ENCODE measurements at regions not wholly inside any gene's neighbourhood (a gene's known extent, or its start where the extent isn't known, plus 50 kb on each side); places are given as distances from the start of the nearest gene placed in this dataset.

DNA sequence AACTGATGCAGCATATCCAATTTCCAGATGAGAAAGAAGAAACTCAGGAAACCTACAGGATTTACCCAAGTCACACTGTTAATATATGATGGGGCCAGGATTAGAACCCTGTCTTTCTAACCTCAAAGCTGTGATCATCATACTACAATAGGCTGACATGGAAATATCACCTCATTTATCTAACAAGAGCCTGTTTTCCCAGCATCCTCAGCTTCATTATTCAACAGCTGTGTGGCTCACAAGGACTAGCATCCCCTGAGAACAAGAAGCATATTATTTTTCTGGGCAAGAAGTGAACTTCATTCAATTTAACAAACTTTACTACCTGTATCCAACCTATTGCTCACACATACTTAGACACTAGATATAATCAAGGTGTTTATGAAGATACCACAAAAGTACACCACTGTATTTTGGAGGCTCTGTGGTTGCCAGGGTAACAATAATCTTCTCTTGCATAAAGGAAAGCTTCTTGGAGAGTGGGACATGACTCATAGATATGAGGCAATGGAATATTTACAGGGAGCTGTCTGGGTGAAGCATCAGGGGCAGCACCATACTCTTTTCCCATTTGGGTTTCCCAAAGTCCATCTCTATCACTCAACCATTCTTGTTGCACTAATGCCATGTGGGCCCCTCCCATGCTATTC lies 218.2 kb downstream of the RAD51AP2 start:
- in situ Hi-C loops (cut with MboI), result no loop called here
- Histone ChIP-seq H4K20me1 (ENCODE audit: control insufficient read depth, insufficient read depth) (no peaks in the 10 kb centered on the region), H3K27me3 (replicated peaks in 1 of 2; ENCODE audit: control insufficient read depth in 2 of 2, insufficient read depth in 2 of 2, low read length in 1 of 2) (no peaks in the 10 kb centered on the region), H3K4me2 (ENCODE audit: control insufficient read depth, insufficient read depth) (no peak overlapping the region), H3K4me3 (no peak overlapping the region), H3K4me1 (ENCODE audit: control insufficient read depth, insufficient read depth, low read length) (no peaks in the 10 kb centered on the region), H3K9ac (ENCODE audit: control insufficient read depth, insufficient read depth, low read length) (no peak overlapping the region), H3K79me2 (ENCODE audit: control insufficient read depth, insufficient read depth, low read length) (no peaks in the 10 kb centered on the region), H2AFZ (ENCODE audit: control insufficient read depth, low read depth, low read length) (no peak overlapping the region), H3K9me3 (replicated peaks; ENCODE audit: control insufficient read depth, insufficient read depth, low read length) (no peaks in the 10 kb centered on the region), H3K27ac (ENCODE audit: control insufficient read depth, insufficient read depth) (no peak overlapping the region), H3K36me3 (ENCODE audit: control insufficient read depth in 2 of 2, insufficient read depth in 2 of 2, low read length in 1 of 2) (no peaks in the 10 kb centered on the region)
- TF ChIP-seq, protein P1, sequence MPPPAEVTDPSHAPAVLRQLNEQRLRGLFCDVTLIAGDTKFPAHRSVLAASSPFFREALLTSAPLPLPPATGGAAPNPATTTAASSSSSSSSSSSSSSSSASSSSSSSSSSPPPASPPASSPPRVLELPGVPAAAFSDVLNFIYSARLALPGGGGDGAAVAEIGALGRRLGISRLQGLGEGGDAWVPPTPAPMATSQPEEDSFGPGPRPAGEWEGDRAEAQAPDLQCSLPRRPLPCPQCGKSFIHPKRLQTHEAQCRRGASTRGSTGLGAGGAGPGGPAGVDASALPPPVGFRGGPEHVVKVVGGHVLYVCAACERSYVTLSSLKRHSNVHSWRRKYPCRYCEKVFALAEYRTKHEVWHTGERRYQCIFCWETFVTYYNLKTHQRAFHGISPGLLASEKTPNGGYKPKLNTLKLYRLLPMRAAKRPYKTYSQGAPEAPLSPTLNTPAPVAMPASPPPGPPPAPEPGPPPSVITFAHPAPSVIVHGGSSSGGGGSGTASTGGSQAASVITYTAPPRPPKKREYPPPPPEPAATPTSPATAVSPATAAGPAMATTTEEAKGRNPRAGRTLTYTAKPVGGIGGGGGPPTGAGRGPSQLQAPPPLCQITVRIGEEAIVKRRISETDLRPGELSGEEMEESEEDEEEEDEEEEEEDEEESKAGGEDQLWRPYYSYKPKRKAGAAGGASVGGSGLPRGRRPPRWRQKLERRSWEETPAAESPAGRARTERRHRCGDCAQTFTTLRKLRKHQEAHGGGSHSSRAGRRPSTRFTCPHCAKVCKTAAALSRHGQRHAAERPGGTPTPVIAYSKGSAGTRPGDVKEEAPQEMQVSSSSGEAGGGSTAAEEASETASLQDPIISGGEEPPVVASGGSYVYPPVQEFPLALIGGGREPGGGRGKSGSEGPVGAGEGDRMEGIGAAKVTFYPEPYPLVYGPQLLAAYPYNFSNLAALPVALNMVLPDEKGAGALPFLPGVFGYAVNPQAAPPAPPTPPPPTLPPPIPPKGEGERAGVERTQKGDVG (CRISPR knock-in tag; IDR thresholded peaks at IDR 0.05), result no peak
- TF ChIP-seq, protein P2, sequence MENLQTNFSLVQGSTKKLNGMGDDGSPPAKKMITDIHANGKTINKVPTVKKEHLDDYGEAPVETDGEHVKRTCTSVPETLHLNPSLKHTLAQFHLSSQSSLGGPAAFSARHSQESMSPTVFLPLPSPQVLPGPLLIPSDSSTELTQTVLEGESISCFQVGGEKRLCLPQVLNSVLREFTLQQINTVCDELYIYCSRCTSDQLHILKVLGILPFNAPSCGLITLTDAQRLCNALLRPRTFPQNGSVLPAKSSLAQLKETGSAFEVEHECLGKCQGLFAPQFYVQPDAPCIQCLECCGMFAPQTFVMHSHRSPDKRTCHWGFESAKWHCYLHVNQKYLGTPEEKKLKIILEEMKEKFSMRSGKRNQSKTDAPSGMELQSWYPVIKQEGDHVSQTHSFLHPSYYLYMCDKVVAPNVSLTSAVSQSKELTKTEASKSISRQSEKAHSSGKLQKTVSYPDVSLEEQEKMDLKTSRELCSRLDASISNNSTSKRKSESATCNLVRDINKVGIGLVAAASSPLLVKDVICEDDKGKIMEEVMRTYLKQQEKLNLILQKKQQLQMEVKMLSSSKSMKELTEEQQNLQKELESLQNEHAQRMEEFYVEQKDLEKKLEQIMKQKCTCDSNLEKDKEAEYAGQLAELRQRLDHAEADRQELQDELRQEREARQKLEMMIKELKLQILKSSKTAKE (IDR thresholded peaks at IDR 0.05; ENCODE audit: low read depth, poor library complexity, severe bottlenecking), result no peak
- TF ChIP-seq RUNX3 (IDR thresholded peaks at IDR 0.05; ENCODE audit: low read length) (no peak), FOXK2 (IDR thresholded peaks at IDR 0.05) (no peak), BRCA1 (IDR thresholded peaks at IDR 0.05; ENCODE audit: low read depth, low read length) (no peak), CHD2 (IDR thresholded peaks at IDR 0.05; ENCODE audit: borderline replicate concordance, low read depth, low read length) (no peak), PAX5 (IDR thresholded peaks at IDR 0.05; ENCODE audit: borderline replicate concordance, low read depth, low read length) (no peak), RELA (IDR thresholded peaks at IDR 0.05; ENCODE audit: borderline replicate concordance, partially characterized antibody) (no peak), POU2F2 (IDR thresholded peaks at IDR 0.05; ENCODE audit: borderline replicate concordance, low read depth, low read length) (no peak), NFXL1 (IDR thresholded peaks at IDR 0.05; ENCODE audit: borderline replicate concordance) (no peak), PAX8 (IDR thresholded peaks at IDR 0.05) (no peak), HDGF (IDR thresholded peaks at IDR 0.05) (no peak), IKZF2 (IDR thresholded peaks at IDR 0.05) (no peak), FOXM1 (IDR thresholded peaks at IDR 0.05; ENCODE audit: low read depth, low read length) (no peak), DPF2 (IDR thresholded peaks at IDR 0.05) (no peak), CBFB (IDR thresholded peaks at IDR 0.05; ENCODE audit: low read depth) (no peak), KDM1A (IDR thresholded peaks at IDR 0.05; ENCODE audit: borderline replicate concordance) (no peak), NR2F1 (conservative IDR thresholded peaks at IDR 0.05) (no peak)
- TF ChIP-seq, protein P3, sequence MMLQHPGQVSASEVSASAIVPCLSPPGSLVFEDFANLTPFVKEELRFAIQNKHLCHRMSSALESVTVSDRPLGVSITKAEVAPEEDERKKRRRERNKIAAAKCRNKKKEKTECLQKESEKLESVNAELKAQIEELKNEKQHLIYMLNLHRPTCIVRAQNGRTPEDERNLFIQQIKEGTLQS (IDR thresholded peaks at IDR 0.05; ENCODE audit: borderline replicate concordance, extremely low read depth, low read depth, low read length), result no peak
- TF ChIP-seq, protein P4, sequence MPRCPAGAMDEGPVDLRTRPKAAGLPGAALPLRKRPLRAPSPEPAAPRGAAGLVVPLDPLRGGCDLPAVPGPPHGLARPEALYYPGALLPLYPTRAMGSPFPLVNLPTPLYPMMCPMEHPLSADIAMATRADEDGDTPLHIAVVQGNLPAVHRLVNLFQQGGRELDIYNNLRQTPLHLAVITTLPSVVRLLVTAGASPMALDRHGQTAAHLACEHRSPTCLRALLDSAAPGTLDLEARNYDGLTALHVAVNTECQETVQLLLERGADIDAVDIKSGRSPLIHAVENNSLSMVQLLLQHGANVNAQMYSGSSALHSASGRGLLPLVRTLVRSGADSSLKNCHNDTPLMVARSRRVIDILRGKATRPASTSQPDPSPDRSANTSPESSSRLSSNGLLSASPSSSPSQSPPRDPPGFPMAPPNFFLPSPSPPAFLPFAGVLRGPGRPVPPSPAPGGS (IDR thresholded peaks at IDR 0.05; ENCODE audit: borderline replicate concordance, insufficient read depth, low read depth, low read length, poor library complexity, severe bottlenecking), result no peak
- SMC1A ChIA-PET (ENCODE audit: uncharacterized antibody, unreplicated experiment), result interaction anchor here (1.5 to 1.6 kb wide), 2 partner anchors 8 to 21 kb away, joined by 3 to 4 read pairs; no protein-coding TSS in a partner anchor
- no TSS peak for BruUV-seq (replicated peaks)
- no peak for ATAC-seq
- intact Hi-C loops (cut with micrococcal nuclease; ENCODE audit: unreplicated experiment), result no loop called here
- POLR2A ChIA-PET, result no interaction called here
- CTCF ChIA-PET, result interaction anchor here (1.5 kb wide), 1 partner anchor 10 kb away, joined by 7 read pairs; no protein-coding TSS in a partner anchor
- RAD21 ChIA-PET (ENCODE audit: unreplicated experiment), result no interaction called here
- FAIRE-seq, result no peak
- DNase-seq (ENCODE audit: low read depth, low spot score), result no peak
